ENCODE measurements at regions not wholly inside any gene's neighbourhood (a gene's known extent, or its start where the extent isn't known, plus 50 kb on each side); places are given as distances from the start of the nearest gene placed in this dataset.

GRCh38 chr2:30046396-30046795, 100.4 kb upstream of the YPEL5 start:
- Histone ChIP-seq H3K4me3 (ENCODE audit: low read length) (no peak overlapping the region), H3K4me1 (ENCODE audit: control insufficient read depth, insufficient read depth, low read length) (no peaks in the 10 kb centered on the region), H3K27me3 (ENCODE audit: control insufficient read depth, insufficient read depth, low read length) (peaks cover 2% of the 10 kb centered on the region), H3K27ac (ENCODE audit: low read length) (no peak overlapping the region), H3K36me3 (ENCODE audit: control insufficient read depth, insufficient read depth, low read length) (no peaks in the 10 kb centered on the region), H3K9me3 (replicated peaks; ENCODE audit: control insufficient read depth, low read depth, low read length) (no peaks in the 10 kb centered on the region)
- DNase-seq, result no peak
- no CpG with 5 or more reads among the region's 2 CpGs for WGBS (ENCODE audit: insufficient coverage)

GRCh38 chr2:30046979-30047378, 99.8 kb upstream of the YPEL5 start:
- peaks cover under 1% of the 10 kb centered on the region for H3K27me3 ChIP-seq (ENCODE audit: control insufficient read depth, insufficient read depth, low read length)
- H3K36me3 ChIP-seq (ENCODE audit: control insufficient read depth, insufficient read depth, low read length), result no peaks in the 10 kb centered on the region
- no peak for DNase-seq
- 78% methylated on average over 3 of the region's 3 CpGs for WGBS (ENCODE audit: insufficient coverage)
- H3K4me1 ChIP-seq (ENCODE audit: control insufficient read depth, insufficient read depth, low read length), result no peaks in the 10 kb centered on the region
- no peak overlapping the region for H3K27ac ChIP-seq (ENCODE audit: low read length)
- H3K9me3 ChIP-seq (replicated peaks; ENCODE audit: control insufficient read depth, low read depth, low read length), result no peaks in the 10 kb centered on the region
- no peak overlapping the region for H3K4me3 ChIP-seq (ENCODE audit: low read length)

DNA sequence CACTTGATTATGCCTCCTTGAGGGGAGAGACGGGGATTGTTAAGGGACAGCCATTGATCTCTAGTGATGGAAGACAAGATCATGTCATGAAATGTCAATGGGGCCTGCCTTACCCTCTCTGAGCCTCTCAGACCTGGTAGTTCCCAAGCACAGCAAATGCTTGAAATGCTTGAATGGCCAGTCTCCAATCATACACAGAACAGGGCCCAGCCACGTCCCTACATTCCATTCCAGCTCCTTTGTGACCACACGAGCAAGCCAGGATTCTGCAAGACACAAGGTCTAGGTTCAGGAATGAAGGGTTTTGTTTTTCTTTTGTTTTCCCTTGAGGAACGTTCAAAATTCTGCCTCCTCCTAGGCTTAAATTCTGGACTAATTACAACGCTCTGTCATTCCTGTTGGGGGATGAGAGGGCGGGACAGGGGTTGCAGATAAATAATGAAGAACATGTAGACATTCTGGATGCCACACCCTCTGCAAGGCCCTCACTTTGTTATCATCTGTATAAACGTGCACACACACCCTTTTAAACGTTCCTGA, 98.1 kb upstream of the YPEL5 start:
- H3K4me1 ChIP-seq (ENCODE audit: control insufficient read depth, insufficient read depth, low read length), result no peaks in the 10 kb centered on the region
- H3K36me3 ChIP-seq (ENCODE audit: control insufficient read depth, insufficient read depth, low read length), result no peaks in the 10 kb centered on the region
- H3K4me3 ChIP-seq (ENCODE audit: low read length), result no peak overlapping the region
- H3K27ac ChIP-seq (ENCODE audit: low read length), result no peak overlapping the region
- no peaks in the 10 kb centered on the region for H3K9me3 ChIP-seq (replicated peaks; ENCODE audit: control insufficient read depth, low read depth, low read length)
- H3K27me3 ChIP-seq (ENCODE audit: control insufficient read depth, insufficient read depth, low read length), result no peaks in the 10 kb centered on the region
- no CpG with 5 or more reads among the region's 8 CpGs for WGBS (ENCODE audit: insufficient coverage)
- no peak for DNase-seq

GRCh38 chr2:30055548-30055947, 91.3 kb upstream of the YPEL5 start:
- H3K27ac ChIP-seq (ENCODE audit: low read length), result no peak overlapping the region
- no peaks in the 10 kb centered on the region for H3K9me3 ChIP-seq (replicated peaks; ENCODE audit: control insufficient read depth, low read depth, low read length)
- no peaks in the 10 kb centered on the region for H3K36me3 ChIP-seq (ENCODE audit: control insufficient read depth, insufficient read depth, low read length)
- no peaks in the 10 kb centered on the region for H3K4me1 ChIP-seq (ENCODE audit: control insufficient read depth, insufficient read depth, low read length)
- H3K27me3 ChIP-seq (ENCODE audit: control insufficient read depth, insufficient read depth, low read length), result no peaks in the 10 kb centered on the region
- DNase-seq, result no peak
- WGBS (ENCODE audit: insufficient coverage), result no CpG with 5 or more reads among the region's 2 CpGs
- no peak overlapping the region for H3K4me3 ChIP-seq (ENCODE audit: low read length)

GRCh38 chr2:30060562-30060961, 86.2 kb upstream of the YPEL5 start:
- Histone ChIP-seq H3K4me1 (ENCODE audit: control insufficient read depth, insufficient read depth, low read length) (no peaks in the 10 kb centered on the region), H3K9me3 (replicated peaks; ENCODE audit: control insufficient read depth, low read depth, low read length) (no peaks in the 10 kb centered on the region), H3K36me3 (ENCODE audit: control insufficient read depth, insufficient read depth, low read length) (no peaks in the 10 kb centered on the region), H3K27ac (ENCODE audit: low read length) (no peak overlapping the region), H3K27me3 (ENCODE audit: control insufficient read depth, insufficient read depth, low read length) (no peaks in the 10 kb centered on the region), H3K4me3 (ENCODE audit: low read length) (no peak overlapping the region)
- no peak for DNase-seq
- 84% methylated on average over 5 of the region's 5 CpGs for WGBS (ENCODE audit: insufficient coverage)

GRCh38 chr2:30068067-30068466, 78.7 kb upstream of the YPEL5 start:
- no peaks in the 10 kb centered on the region for H3K27me3 ChIP-seq (ENCODE audit: control insufficient read depth, insufficient read depth, low read length)

DNA sequence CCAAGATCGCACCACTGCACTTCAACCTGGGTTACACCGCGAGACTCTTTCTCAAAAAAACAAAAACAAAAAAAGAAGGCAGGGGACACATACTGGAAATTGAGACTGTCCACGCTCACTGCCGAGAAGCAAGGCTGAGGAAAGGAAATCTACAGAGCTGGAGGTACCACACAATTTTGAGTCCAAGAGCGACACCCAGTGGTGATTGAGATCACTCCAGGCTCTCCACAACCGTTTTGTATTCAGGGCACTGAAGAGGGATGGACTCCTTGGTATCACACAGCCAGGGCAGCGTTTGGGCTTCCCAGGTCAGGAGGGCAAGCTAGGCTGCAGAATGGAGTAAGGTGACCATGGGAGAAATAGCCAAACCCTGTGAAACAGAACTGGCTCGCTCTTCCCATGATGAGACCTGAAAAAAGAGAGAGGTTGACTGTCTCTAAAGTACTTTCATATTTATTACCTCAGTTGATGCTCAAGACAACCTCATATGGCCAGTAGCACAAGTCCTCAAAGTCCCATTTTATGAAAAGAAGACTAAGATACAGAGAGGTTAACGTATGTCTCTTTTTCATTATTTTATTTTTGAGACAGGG, 74.5 kb upstream of the YPEL5 start:
- peaks cover 4% of the 10 kb centered on the region for H3K27me3 ChIP-seq (ENCODE audit: control insufficient read depth, insufficient read depth, low read length)
- 17% methylated on average over 8 of the region's 10 CpGs for WGBS (ENCODE audit: insufficient coverage)

More at GRCh38 chr2:30068067-30068466, 78.7 kb upstream of the YPEL5 start:
- Histone ChIP-seq H3K27ac (ENCODE audit: low read length) (no peak overlapping the region), H3K4me1 (ENCODE audit: control insufficient read depth, insufficient read depth, low read length) (no peaks in the 10 kb centered on the region), H3K36me3 (ENCODE audit: control insufficient read depth, insufficient read depth, low read length) (no peaks in the 10 kb centered on the region), H3K4me3 (ENCODE audit: low read length) (no peak overlapping the region), H3K9me3 (replicated peaks; ENCODE audit: control insufficient read depth, low read depth, low read length) (no peaks in the 10 kb centered on the region)
- no peak for DNase-seq

DNA sequence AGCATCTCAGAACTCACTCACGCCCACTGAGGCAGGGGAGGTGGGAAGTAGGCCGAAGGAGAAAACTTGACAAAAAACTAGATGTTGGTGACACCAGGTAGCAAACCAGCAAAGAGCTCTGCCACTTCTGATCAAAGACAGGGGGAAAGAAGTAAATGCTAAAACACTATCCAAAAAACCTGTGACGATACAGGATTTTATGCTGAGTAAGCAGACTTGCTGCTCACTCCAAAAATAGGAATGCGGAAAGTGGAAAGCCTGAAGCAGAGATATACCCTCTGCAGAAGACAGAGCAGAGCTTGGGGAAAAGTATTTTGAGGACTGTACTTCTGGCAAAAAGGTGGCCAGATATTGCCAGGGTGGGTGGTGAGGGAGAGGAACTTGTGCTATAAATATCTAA, 73.3 kb upstream of the YPEL5 start:
- no peak overlapping the region for H3K27ac ChIP-seq (ENCODE audit: low read length)
- no peak overlapping the region for H3K4me3 ChIP-seq (ENCODE audit: low read length)
- WGBS (ENCODE audit: insufficient coverage), result 79% methylated on average over 2 of the region's 4 CpGs
- H3K36me3 ChIP-seq (ENCODE audit: control insufficient read depth, insufficient read depth, low read length), result no peaks in the 10 kb centered on the region
- no peaks in the 10 kb centered on the region for H3K4me1 ChIP-seq (ENCODE audit: control insufficient read depth, insufficient read depth, low read length)
- no peaks in the 10 kb centered on the region for H3K9me3 ChIP-seq (replicated peaks; ENCODE audit: control insufficient read depth, low read depth, low read length)
- DNase-seq, result no peak
- H3K27me3 ChIP-seq (ENCODE audit: control insufficient read depth, insufficient read depth, low read length), result peaks cover 4% of the 10 kb centered on the region

More for the DNA sequence above, 74.5 kb upstream of the YPEL5 start:
- Histone ChIP-seq H3K36me3 (ENCODE audit: control insufficient read depth, insufficient read depth, low read length) (no peaks in the 10 kb centered on the region), H3K9me3 (replicated peaks; ENCODE audit: control insufficient read depth, low read depth, low read length) (no peaks in the 10 kb centered on the region), H3K27ac (ENCODE audit: low read length) (no peak overlapping the region), H3K4me1 (ENCODE audit: control insufficient read depth, insufficient read depth, low read length) (no peaks in the 10 kb centered on the region), H3K4me3 (ENCODE audit: low read length) (no peak overlapping the region)
- peak; percentile 72 for DNase-seq

- H3K27ac ChIP-seq (ENCODE audit: low read length), result no peak overlapping the region
- no peak for DNase-seq
- WGBS (ENCODE audit: insufficient coverage), result 69% methylated on average over 5 of the region's 6 CpGs
- H3K4me3 ChIP-seq (ENCODE audit: low read length), result no peak overlapping the region
- H3K4me1 ChIP-seq (ENCODE audit: control insufficient read depth, insufficient read depth, low read length), result no peaks in the 10 kb centered on the region
- peaks cover 4% of the 10 kb centered on the region for H3K27me3 ChIP-seq (ENCODE audit: control insufficient read depth, insufficient read depth, low read length)
- H3K9me3 ChIP-seq (replicated peaks; ENCODE audit: control insufficient read depth, low read depth, low read length), result no peaks in the 10 kb centered on the region
- no peaks in the 10 kb centered on the region for H3K36me3 ChIP-seq (ENCODE audit: control insufficient read depth, insufficient read depth, low read length)
Observed at GRCh38 chr2:30074023-30074422, 72.8 kb upstream of the YPEL5 start.

GRCh38 chr2:30078521-30078920, 68.3 kb upstream of the YPEL5 start:
- WGBS (ENCODE audit: insufficient coverage), result no CpG with 5 or more reads among the region's 1 CpG
- Histone ChIP-seq H3K4me3 (ENCODE audit: low read length) (no peak overlapping the region), H3K36me3 (ENCODE audit: control insufficient read depth, insufficient read depth, low read length) (no peaks in the 10 kb centered on the region), H3K9me3 (replicated peaks; ENCODE audit: control insufficient read depth, low read depth, low read length) (no peaks in the 10 kb centered on the region), H3K4me1 (ENCODE audit: control insufficient read depth, insufficient read depth, low read length) (no peaks in the 10 kb centered on the region), H3K27me3 (ENCODE audit: control insufficient read depth, insufficient read depth, low read length) (peaks cover 4% of the 10 kb centered on the region), H3K27ac (ENCODE audit: low read length) (no peak overlapping the region)
- DNase-seq, result no peak

DNA sequence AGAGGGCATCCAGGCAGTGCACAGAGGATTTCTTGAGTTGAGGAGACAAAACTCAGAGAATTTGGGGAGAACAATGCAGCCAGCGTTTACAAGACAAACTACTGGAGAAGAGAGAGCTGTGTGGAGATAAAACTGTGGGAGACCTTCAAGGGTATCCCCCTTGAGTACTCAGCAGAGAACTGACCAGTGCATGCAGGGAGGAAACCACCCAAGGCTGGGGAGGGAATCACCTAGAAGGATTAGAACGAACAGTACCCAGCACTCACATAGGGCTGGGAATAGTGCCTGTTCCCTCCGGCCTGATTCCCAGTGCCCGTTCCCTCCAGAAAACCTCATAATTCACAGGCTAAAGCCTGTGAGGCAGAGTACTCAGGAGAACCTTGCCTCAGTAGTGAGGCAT, 61.9 kb upstream of the YPEL5 start:
- no peaks in the 10 kb centered on the region for H3K36me3 ChIP-seq (ENCODE audit: control insufficient read depth, insufficient read depth, low read length)
- WGBS (ENCODE audit: insufficient coverage), result 89% methylated on average over 4 of the region's 4 CpGs
- H3K27me3 ChIP-seq (ENCODE audit: control insufficient read depth, insufficient read depth, low read length), result peaks cover 4% of the 10 kb centered on the region
- H3K4me3 ChIP-seq (ENCODE audit: low read length), result no peak overlapping the region
- no peak overlapping the region for H3K27ac ChIP-seq (ENCODE audit: low read length)
- H3K9me3 ChIP-seq (replicated peaks; ENCODE audit: control insufficient read depth, low read depth, low read length), result no peaks in the 10 kb centered on the region
- no peak for DNase-seq
- no peaks in the 10 kb centered on the region for H3K4me1 ChIP-seq (ENCODE audit: control insufficient read depth, insufficient read depth, low read length)

Measured in muscle of leg (tissue), 3 donors.